GM18505 (cell line): ENCODE measurements at regions not wholly inside any gene's neighbourhood (a gene's known extent, or its start where the extent isn't known, plus 50 kb on each side); places are given as distances from the start of the nearest gene placed in this dataset.

Experiments
- ATAC-seq: cut with Tn5 transposase; IDR thresholded peaks from one replicate; pipeline ENCODE4 v1.9.1; 2021; ENCODE audit not compliant: unreplicated experiment
- POLR2A ChIP-seq: IDR thresholded peaks from 4 replicates; pipeline ENCODE4 v1.6.1; 2011; ENCODE audit warnings: borderline replicate concordance; ENCODE audit not compliant: insufficient read depth, insufficient read length; ENCODE audit errors: extremely low read depth

GRCh38 chr20:22927537-22927936 lies 107.6 kb upstream of the SSTR4 start:
- no peak for TF ChIP-seq POLR2A
- no peak for ATAC-seq

- ATAC-seq, result no peak
- TF ChIP-seq POLR2A, result no peak
These were observed 106.4 kb upstream of the SSTR4 start for GRCh38 chr20:22928679-22929078.

- no peak for ATAC-seq
- no peak for TF ChIP-seq POLR2A
These were observed 105.5 kb upstream of the SSTR4 start for GRCh38 chr20:22929661-22930060.

DNA sequence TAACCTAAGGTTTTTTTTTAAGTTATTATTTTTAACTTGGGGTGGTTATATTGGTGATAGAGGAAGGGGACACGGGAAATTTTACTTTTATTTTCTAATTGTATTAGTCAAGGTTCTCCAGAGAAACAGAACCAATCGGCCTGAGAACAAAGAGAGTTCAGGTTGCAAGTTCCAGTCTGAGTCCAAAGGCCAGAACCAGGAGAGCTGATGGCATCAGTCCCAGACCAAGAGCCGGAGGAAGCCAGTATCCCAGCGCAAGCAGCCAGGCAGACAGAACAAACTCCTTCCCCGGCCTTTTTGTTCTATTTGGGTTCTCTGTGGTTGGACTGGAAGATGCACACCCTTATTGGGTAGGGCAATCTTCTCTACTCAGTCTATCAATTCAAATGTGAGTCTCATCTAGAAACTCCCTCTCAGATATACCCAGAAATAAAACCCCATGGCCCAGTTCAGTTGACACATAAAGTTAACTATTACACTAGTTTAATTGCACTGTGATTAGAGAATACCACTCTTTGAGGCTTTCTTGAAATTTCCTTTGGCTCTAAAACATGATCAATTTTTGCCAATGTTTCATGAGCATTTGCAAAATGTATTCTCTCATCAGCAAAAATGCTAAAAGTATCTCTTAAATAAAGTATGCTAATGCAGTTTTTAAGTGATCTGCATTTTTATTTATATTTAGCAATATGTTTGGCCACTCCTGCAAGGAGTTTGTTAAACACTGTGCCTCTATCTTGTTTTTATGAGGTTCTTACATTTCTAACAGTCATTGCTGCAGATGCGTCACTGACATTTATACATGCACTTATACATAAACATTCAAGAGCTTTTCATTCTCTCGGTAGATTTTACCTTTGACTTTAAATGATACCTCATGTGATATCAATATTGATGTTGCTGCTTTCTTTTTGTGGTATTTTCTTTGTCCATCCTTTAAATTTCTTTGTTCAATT lies 103.2 kb upstream of the SSTR4 start:
- TF ChIP-seq POLR2A, result no peak
- ATAC-seq, result no peak

DNA sequence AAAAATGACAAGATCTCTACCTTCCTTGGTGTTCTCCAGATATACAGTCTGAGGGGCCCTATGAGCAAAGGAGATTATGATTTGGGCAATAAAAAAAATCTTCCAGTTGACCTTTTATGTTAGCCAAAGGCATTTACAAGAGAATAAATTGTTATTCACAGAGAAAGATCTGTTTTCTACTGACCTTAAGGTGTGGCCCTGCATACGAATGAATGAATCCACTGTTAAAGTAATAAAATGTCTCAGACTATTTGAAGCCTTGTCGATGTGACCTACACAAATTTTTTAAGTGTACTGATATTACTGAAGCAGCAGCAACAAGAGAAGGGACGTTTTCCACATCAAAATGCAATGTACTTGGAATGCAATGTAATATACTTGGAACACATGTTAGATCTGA lies 95.9 kb upstream of the SSTR4 start:
- no peak for ATAC-seq
- TF ChIP-seq POLR2A, result no peak

DNA sequence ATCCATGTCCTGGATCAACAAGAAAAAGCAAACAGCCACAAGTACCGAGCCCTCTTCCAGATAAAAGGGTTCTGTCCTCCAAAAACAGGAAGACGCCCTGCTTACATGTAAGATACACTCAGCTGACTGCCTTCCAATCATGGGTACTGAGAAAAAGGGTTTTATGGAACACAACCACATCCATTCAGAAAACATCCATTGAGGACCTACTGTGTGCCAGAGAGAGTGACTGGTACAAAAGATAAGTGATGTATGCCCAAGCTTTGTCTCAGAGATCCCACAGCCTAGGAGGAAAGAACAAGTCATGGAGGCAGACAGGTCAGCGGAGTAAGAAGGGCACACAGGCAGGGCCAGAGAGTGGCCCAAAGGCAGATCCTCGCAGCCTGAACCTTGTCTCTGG lies 94.8 kb upstream of the SSTR4 start:
- TF ChIP-seq POLR2A, result no peak
- no peak for ATAC-seq

DNA sequence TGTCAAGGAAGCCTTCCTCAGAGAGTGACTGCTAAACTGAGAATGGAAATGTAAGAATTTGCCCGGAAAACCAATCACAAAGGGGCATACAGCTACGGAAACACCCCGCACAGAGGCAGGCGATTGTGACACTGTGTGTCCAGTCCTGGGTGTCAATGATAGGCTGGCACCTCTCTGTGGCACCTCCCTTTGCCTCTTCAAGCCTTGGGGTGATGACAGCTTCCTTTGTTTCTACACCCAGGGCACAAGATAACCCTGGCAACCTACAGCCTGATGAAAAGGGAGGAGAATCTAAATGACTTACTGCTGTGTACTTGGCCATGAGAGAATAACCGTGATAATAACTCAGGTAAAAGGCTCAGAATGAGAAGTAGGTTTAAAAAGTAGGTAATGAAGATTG lies 93.6 kb upstream of the SSTR4 start:
- ATAC-seq, result no peak
- TF ChIP-seq POLR2A, result no peak

DNA sequence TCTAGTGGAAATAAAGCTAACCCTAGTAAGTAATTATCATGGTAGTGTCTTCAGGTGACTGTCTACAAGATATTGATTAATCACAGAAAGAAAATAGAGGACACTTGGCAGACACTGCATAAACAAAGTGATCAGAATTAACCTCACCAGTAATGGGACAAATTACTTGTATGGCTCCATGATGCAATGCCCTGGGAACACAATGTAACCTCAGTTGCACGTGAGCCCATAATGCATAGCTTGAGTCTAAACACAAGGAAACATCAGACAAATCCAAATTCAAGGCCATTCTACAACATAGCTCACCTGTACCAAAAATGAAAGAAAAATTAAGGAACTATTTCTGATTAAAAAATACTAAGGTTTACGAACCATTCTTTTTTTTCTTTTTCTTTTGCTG lies 92.4 kb upstream of the SSTR4 start:
- no peak for TF ChIP-seq POLR2A
- no peak for ATAC-seq

GRCh38 chr20:22944062-22944461 lies 91.0 kb upstream of the SSTR4 start:
- no peak for TF ChIP-seq POLR2A
- ATAC-seq, result no peak

- TF ChIP-seq POLR2A, result no peak
- no peak for ATAC-seq
These were observed 90.2 kb upstream of the SSTR4 start for GRCh38 chr20:22944936-22945335.

DNA sequence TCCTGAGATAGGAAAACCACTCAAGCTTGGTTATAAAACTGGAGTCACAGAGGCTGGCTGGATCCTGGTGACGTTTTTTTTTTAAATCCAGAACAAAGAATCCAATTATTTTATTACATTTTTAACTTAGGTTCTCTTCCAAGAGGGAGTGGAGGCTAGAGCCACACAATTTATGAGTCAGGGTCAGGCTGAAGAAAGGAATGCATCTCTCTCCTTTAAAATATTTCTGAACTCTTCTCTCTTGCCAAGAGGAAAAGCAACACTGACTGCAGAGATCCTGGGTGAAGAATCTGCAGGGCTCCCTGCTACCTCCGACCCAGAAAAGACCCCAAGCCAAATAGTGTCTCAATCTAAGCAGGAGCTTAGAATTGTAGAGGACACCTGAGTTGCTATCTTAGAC lies 88.5 kb upstream of the SSTR4 start:
- no peak for TF ChIP-seq POLR2A
- no peak for ATAC-seq

DNA sequence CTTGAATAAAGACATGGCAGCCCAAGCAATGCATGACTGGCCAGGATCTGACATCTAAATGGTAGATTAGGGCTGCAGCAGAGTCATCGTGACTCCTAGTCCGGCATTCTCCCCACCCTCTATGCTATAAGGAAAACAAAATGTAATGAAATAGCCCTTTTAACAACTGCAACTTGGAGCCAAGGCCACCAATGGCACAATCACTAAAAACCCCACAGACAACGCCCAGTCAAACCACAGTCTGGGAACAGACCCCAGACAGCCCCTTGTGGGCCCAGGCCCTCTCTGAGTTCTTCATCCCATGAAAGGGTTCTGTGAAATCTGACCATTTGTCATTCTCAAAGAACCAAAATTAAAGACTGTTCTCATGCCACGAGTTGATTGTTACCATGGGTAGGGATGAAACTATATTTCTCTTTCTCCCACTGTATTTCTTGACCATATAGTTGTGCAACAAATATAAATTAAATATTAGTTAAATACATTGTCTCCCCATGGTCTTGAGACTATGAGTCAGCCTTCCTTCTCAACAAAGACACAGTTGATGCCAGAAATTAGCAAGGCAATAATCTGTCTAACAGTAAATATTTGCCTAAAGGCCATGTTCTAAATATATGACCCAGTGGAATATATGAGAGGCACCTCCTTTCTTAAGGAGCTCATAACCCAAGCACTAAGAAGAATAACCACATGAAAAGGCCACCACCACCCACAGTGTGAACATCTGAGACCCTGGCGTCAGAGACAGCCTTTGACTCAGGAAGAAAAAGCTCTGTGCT lies 85.6 kb upstream of the SSTR4 start:
- no peak for ATAC-seq
- no peak for TF ChIP-seq POLR2A

DNA sequence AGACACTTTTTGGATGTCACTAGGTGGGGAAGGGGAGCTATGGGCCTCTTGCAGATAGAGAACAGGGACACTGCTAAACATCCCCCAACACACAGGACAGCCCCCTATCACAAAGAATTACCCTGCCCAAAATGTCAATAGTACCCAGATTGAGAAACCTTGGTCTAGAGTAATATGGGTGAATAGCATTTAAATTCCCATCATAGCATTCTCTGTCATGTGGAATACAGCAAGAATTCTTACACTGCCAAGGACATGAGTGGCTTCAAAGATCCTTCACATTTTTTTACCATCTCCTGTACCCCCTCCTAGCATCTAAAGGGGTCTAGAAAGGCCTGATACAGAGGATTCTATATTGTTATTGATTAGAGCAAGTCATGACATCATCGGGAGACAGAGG lies 83.1 kb upstream of the SSTR4 start:
- no peak for TF ChIP-seq POLR2A
- no peak for ATAC-seq

- ATAC-seq, result no peak
- TF ChIP-seq POLR2A, result no peak
These were observed 80.5 kb upstream of the SSTR4 start for GRCh38 chr20:22954661-22955060.
